22Rv1 (cell line): ENCODE measurements at regions not wholly inside any gene's neighbourhood (a gene's known extent, or its start where the extent isn't known, plus 50 kb on each side); places are given as distances from the start of the nearest gene placed in this dataset.

Experiments used
- H3K27ac ChIP-seq: fragments of 450-650 bp; 2 replicates; pipeline ENCODE4 v1.5.1; 2017
- CTCF ChIP-seq: fragments of 450-650 bp; IDR thresholded peaks from 2 replicates; pipeline ENCODE4 v1.5.1; 2017; ENCODE audit warnings: mild to moderate bottlenecking
- ZFX ChIP-seq: fragments of 450-650 bp; IDR thresholded peaks from 2 replicates; pipeline ENCODE4 v1.6.1; 2017; ENCODE audit warnings: antibody characterized with exemption, borderline replicate concordance

- no peak overlapping the region for H3K27ac ChIP-seq
- TF ChIP-seq CTCF = no peak
- no peak for TF ChIP-seq ZFX
Measured at GRCh38 chr9:86846656-86847055, 100.7 kb downstream of the GAS1 start.

DNA sequence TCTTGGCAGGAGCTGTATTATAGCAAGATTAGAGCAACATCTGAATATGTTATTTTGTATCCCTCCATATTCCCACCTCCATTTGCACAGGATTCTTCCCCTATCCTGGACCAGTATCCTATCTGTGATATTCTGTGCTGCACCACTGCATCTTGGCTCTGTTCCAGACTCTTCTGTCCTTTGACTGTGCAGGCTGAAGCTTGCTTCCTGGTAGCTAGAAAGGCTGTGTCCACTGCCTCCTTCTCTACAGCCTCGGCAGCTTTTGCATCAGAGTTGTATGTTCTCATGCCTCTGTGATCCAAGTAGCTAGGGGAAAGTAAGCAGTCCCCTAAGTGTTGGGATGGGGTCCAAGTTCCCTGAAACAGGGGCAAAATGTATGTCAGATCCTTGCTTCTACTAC is 104.1 kb downstream of the GAS1 start:
- H3K27ac ChIP-seq = no peak overlapping the region
- no peak for TF ChIP-seq ZFX
- no peak for TF ChIP-seq CTCF

- no peak overlapping the region for H3K27ac ChIP-seq
- TF ChIP-seq CTCF (no peak), ZFX (no peak)
Measured at GRCh38 chr9:86842573-86842972, 104.7 kb downstream of the GAS1 start.

DNA sequence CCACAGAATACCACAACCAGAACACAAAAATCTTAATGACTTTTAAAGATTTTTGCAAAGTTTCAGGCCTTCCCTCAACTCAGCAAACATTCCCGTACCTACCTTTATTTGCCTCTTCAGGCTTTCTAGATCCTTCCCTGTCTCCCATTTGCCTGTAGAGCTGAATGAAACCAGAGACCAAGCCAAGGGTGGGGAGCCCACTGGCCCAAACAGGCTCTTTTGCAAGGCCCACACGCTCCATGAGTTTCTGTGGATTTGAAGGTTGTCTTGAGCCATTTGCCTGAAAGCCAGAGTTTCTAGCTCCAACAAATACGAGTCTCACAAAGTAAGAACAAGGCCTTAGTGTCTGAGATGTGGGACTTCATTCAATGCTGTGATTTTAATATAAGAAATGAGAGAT is 107.8 kb downstream of the GAS1 start:
- no peak overlapping the region for H3K27ac ChIP-seq
- TF ChIP-seq ZFX (no peak), CTCF (no peak)

GRCh38 chr9:86838519-86839497 is 108.5 kb downstream of the GAS1 start:
- no peak for TF ChIP-seq ZFX
- TF ChIP-seq CTCF = no peak
- H3K27ac ChIP-seq = no peak overlapping the region

DNA sequence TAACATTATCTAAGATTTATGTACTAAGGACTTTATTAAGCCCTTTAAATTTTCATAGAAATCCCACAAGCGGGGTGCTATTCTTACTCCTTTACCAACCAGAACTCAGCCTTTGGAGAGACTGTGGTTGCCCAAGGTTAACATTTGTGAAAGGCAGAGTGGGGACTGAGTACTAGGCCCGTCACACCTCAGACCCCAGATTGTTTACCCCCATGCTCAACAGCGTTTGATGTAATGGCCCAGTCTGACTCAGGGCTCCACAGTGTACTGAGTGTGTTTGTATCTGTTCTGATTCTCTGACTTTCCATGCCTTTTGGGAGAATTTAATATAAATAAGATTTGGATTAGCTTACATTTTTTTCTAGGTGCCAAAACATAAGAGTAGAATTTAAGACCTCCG is 110.0 kb downstream of the GAS1 start:
- no peak overlapping the region for H3K27ac ChIP-seq
- no peak for TF ChIP-seq ZFX
- TF ChIP-seq CTCF = no peak

GRCh38 chr9:86836797-86837196 is 110.5 kb downstream of the GAS1 start:
- no peak for TF ChIP-seq ZFX
- no peak for TF ChIP-seq CTCF
- H3K27ac ChIP-seq = no peak overlapping the region
